ENCODE measurements at regions not wholly inside any gene's neighbourhood (a gene's known extent, or its start where the extent isn't known, plus 50 kb on each side); places are given as distances from the start of the nearest gene placed in this dataset.

GRCh38 chr9:1876891-1877496 lies 138.2 kb upstream of the SMARCA2 start:
- no peak for TF ChIP-seq CTCF (IDR thresholded peaks at IDR 0.05; ENCODE audit: low read length)
- no peak for TF ChIP-seq EZH2 (IDR thresholded peaks at IDR 0.05; ENCODE audit: borderline replicate concordance, low read length)

Measured in OCI-LY1 (cell line).